Endothelial cell (in vitro differentiated cells): ENCODE measurements at regions not wholly inside any gene's neighbourhood (a gene's known extent, or its start where the extent isn't known, plus 50 kb on each side); places are given as distances from the start of the nearest gene placed in this dataset.

Experiments
- DNase-seq: peaks from one replicate; pipeline ENCODE4 v3.0.0; 2021; ENCODE audit warnings: low spot score
- H3K27ac Mint-ChIP-seq: one replicate; pipeline ENCODE4 v1.8.0; 2021; ENCODE audit warnings: mixed read lengths, inconsistent platforms; ENCODE audit not compliant: unreplicated experiment
- H3K27me3 Mint-ChIP-seq: one replicate; pipeline ENCODE4 v1.8.0; 2021; ENCODE audit warnings: mild to moderate bottlenecking, moderate library complexity, mixed read lengths, inconsistent platforms; ENCODE audit not compliant: unreplicated experiment
- H3K36me3 Mint-ChIP-seq: one replicate; pipeline ENCODE4 v1.8.0; 2021; ENCODE audit warnings: mild to moderate bottlenecking, low read depth, mixed read lengths, inconsistent platforms; ENCODE audit not compliant: unreplicated experiment
- H3K4me1 Mint-ChIP-seq: one replicate; pipeline ENCODE4 v1.8.0; 2021; ENCODE audit warnings: mild to moderate bottlenecking, mixed read lengths, inconsistent platforms; ENCODE audit not compliant: unreplicated experiment
- H3K4me3 Mint-ChIP-seq: one replicate; pipeline ENCODE4 v1.8.0; 2021; ENCODE audit warnings: mild to moderate bottlenecking, mixed read lengths, inconsistent platforms; ENCODE audit not compliant: unreplicated experiment
- H3K9me3 Mint-ChIP-seq: one replicate; pipeline ENCODE4 v1.8.0; 2021; ENCODE audit warnings: mixed read lengths, inconsistent platforms; ENCODE audit not compliant: unreplicated experiment
- TF ChIP-seq, protein P1 (sequence below): fragments of 200-600 bp; sonication (generic); IDR thresholded peaks from one replicate; pipeline ENCODE4 v1.5.0; 2021; ENCODE audit warnings: antibody characterized with exemption; ENCODE audit not compliant: unreplicated experiment

- TF ChIP-seq, protein P1, sequence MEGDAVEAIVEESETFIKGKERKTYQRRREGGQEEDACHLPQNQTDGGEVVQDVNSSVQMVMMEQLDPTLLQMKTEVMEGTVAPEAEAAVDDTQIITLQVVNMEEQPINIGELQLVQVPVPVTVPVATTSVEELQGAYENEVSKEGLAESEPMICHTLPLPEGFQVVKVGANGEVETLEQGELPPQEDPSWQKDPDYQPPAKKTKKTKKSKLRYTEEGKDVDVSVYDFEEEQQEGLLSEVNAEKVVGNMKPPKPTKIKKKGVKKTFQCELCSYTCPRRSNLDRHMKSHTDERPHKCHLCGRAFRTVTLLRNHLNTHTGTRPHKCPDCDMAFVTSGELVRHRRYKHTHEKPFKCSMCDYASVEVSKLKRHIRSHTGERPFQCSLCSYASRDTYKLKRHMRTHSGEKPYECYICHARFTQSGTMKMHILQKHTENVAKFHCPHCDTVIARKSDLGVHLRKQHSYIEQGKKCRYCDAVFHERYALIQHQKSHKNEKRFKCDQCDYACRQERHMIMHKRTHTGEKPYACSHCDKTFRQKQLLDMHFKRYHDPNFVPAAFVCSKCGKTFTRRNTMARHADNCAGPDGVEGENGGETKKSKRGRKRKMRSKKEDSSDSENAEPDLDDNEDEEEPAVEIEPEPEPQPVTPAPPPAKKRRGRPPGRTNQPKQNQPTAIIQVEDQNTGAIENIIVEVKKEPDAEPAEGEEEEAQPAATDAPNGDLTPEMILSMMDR = no peak
- no peak overlapping the region for H3K4me3 Mint-ChIP-seq
- no peaks in the 10 kb centered on the region for H3K27me3 Mint-ChIP-seq
- no peaks in the 10 kb centered on the region for H3K9me3 Mint-ChIP-seq
- H3K36me3 Mint-ChIP-seq = no peaks in the 10 kb centered on the region
- H3K27ac Mint-ChIP-seq = no peak overlapping the region
- H3K4me1 Mint-ChIP-seq = no peaks in the 10 kb centered on the region
- DNase-seq = no peak
Measured at GRCh38 chr11:25298450-25298849, 801.6 kb downstream of the LUZP2 start.

- Mint-ChIP-seq H3K27me3 (no peaks in the 10 kb centered on the region), H3K9me3 (peaks cover 3% of the 10 kb centered on the region), H3K4me3 (no peak overlapping the region), H3K4me1 (no peaks in the 10 kb centered on the region), H3K27ac (no peak overlapping the region), H3K36me3 (no peaks in the 10 kb centered on the region)
- TF ChIP-seq, protein P1 = no peak
- DNase-seq = no peak
Measured at GRCh38 chr11:25309818-25310217, 813.0 kb downstream of the LUZP2 start.

DNA sequence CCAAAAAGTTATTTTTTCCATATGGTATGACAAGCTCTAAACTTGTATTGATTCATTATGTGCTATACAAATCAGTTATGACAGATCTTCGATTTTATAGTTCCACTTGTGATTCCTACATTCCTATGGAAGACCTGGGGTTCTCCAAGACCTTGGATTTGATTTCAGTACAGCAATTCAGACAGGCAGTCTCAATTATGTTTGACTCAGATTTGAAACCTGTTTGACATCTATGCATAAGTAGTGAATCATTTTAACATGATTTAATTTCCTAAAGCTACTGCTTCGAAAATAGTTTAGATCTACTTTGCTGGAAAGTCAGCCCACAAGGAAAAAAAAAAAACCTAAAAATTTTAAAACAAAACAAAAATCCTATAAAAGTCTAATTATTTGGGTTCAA lies 820.4 kb downstream of the LUZP2 start:
- H3K4me3 Mint-ChIP-seq = no peak overlapping the region
- DNase-seq = no peak
- H3K27me3 Mint-ChIP-seq = no peaks in the 10 kb centered on the region
- no peaks in the 10 kb centered on the region for H3K9me3 Mint-ChIP-seq
- H3K27ac Mint-ChIP-seq = no peak overlapping the region
- no peaks in the 10 kb centered on the region for H3K36me3 Mint-ChIP-seq
- no peaks in the 10 kb centered on the region for H3K4me1 Mint-ChIP-seq
- TF ChIP-seq, protein P1 = no peak

- Mint-ChIP-seq H3K9me3 (no peaks in the 10 kb centered on the region), H3K4me1 (no peaks in the 10 kb centered on the region), H3K27me3 (no peaks in the 10 kb centered on the region), H3K4me3 (no peak overlapping the region), H3K36me3 (no peaks in the 10 kb centered on the region), H3K27ac (no peak overlapping the region)
- DNase-seq = no peak
- TF ChIP-seq, protein P1 = no peak
Measured at GRCh38 chr11:25319127-25319526, 822.3 kb downstream of the LUZP2 start.

- TF ChIP-seq, protein P1 = no peak
- Mint-ChIP-seq H3K27ac (no peak overlapping the region), H3K27me3 (peaks cover 1% of the 10 kb centered on the region), H3K4me3 (no peak overlapping the region), H3K4me1 (peaks cover 4% of the 10 kb centered on the region), H3K36me3 (no peaks in the 10 kb centered on the region), H3K9me3 (no peaks in the 10 kb centered on the region)
- no peak for DNase-seq
Measured at GRCh38 chr11:25327656-25328055, 830.8 kb downstream of the LUZP2 start.
